Neural progenitor cell (in vitro differentiated cells): ENCODE measurements at regions not wholly inside any gene's neighbourhood (a gene's known extent, or its start where the extent isn't known, plus 50 kb on each side); places are given as distances from the start of the nearest gene placed in this dataset.

Source experiments
- DNase-seq: peaks from one replicate; pipeline ENCODE4 v3.0.0-alpha.2; 2016; ENCODE audit warnings: low spot score
- H2AFZ ChIP-seq: fragments of 200-600 bp; sonication (generic); replicated peaks from 2 replicates; pipeline ENCODE4 v1.6.1; 2016; ENCODE audit warnings: antibody characterized with exemption
- H3F3A ChIP-seq: fragments of 200-600 bp; sonication (generic); 2 replicates; pipeline ENCODE4 v1.6.1; 2016; ENCODE audit warnings: antibody characterized with exemption, low read depth
- H3K27ac ChIP-seq: fragments of 200-600 bp; sonication (generic); 2 replicates; pipeline ENCODE4 v1.5.1; 2016; ENCODE audit warnings: mild to moderate bottlenecking
- H3K27me3 ChIP-seq: fragments of 200-600 bp; sonication (generic); 2 replicates; pipeline ENCODE4 v1.6.1; 2016; ENCODE audit warnings: mild to moderate bottlenecking, moderate library complexity
- H3K36me3 ChIP-seq: fragments of 200-600 bp; sonication (generic); 2 replicates; pipeline ENCODE4 v1.5.1; 2016
- H3K4me1 ChIP-seq: fragments of 200-600 bp; sonication (generic); 2 replicates; pipeline ENCODE4 v1.6.1; 2016; ENCODE audit warnings: mixed run types
- H3K4me2 ChIP-seq: fragments of 200-600 bp; sonication (generic); 2 replicates; pipeline ENCODE4 v1.6.1; 2016
- H3K4me3 ChIP-seq: fragments of 200-600 bp; sonication (generic); 2 replicates; pipeline ENCODE4 v1.5.1; 2016
- H3K79me2 ChIP-seq: fragments of 200-600 bp; sonication (generic); 2 replicates; pipeline ENCODE4 v1.6.1; 2016; ENCODE audit warnings: low read depth
- H3K9ac ChIP-seq: fragments of 200-600 bp; sonication (generic); 2 replicates; pipeline ENCODE4 v1.6.1; 2016
- H3K9me3 ChIP-seq: fragments of 200-600 bp; sonication (generic); 2 replicates; pipeline ENCODE4 v1.5.1; 2016; ENCODE audit warnings: low read depth
- H4K20me1 ChIP-seq: fragments of 200-600 bp; sonication (generic); 2 replicates; pipeline ENCODE4 v1.6.1; 2016; ENCODE audit warnings: low read depth
- H3K27ac Mint-ChIP-seq: 3 replicates; pipeline ENCODE4 v1.8.0; 2021; ENCODE audit warnings: mixed read lengths
- H3K27me3 Mint-ChIP-seq: 2 replicates; pipeline ENCODE4 v1.8.0; 2022; ENCODE audit warnings: low read depth, mild to moderate bottlenecking, inconsistent platforms, moderate library complexity, mixed read lengths; ENCODE audit not compliant: insufficient read depth
- H3K36me3 Mint-ChIP-seq: 3 replicates; pipeline ENCODE4 v1.8.0; 2021; ENCODE audit warnings: mixed read lengths
- H3K4me1 Mint-ChIP-seq: 3 replicates; pipeline ENCODE4 v1.8.0; 2021; ENCODE audit warnings: mixed read lengths
- H3K4me3 Mint-ChIP-seq: 3 replicates; pipeline ENCODE4 v1.8.0; 2021; ENCODE audit warnings: mild to moderate bottlenecking, moderate library complexity, mixed read lengths
- H3K9me3 Mint-ChIP-seq: 3 replicates; pipeline ENCODE4 v1.8.0; 2020; ENCODE audit warnings: mixed read lengths
- CTCF ChIP-seq: fragments of 200-600 bp; sonication (generic); IDR thresholded peaks from 2 replicates; pipeline ENCODE4 v1.5.1; 2017; ENCODE audit warnings: antibody characterized with exemption, mild to moderate bottlenecking
- EZH2 ChIP-seq: fragments of 200-600 bp; sonication (generic); IDR thresholded peaks from 2 replicates; pipeline ENCODE4 v1.6.1; 2017; ENCODE audit warnings: antibody characterized with exemption, mild to moderate bottlenecking, moderate library complexity
- EZH2phosphoT487 ChIP-seq: fragments of 200-600 bp; sonication (generic); IDR thresholded peaks from 2 replicates; pipeline ENCODE4 v1.6.1; 2017; ENCODE audit warnings: antibody characterized with exemption

- H3K4me3 Mint-ChIP-seq = no peak overlapping the region
- Histone ChIP-seq H3K4me2 (no peak overlapping the region), H3K79me2 (no peaks in the 10 kb centered on the region), H3F3A (no peaks in the 10 kb centered on the region), H3K27me3 (no peaks in the 10 kb centered on the region), H3K4me3 (no peak overlapping the region), H3K9me3 (no peaks in the 10 kb centered on the region), H3K27ac (no peak overlapping the region), H3K36me3 (no peaks in the 10 kb centered on the region), H3K4me1 (no peaks in the 10 kb centered on the region), H4K20me1 (no peaks in the 10 kb centered on the region), H3K9ac (no peak overlapping the region), H2AFZ (no peak overlapping the region)
- peaks cover 11% of the 10 kb centered on the region for H3K9me3 Mint-ChIP-seq
- no peaks in the 10 kb centered on the region for H3K4me1 Mint-ChIP-seq
- no peak overlapping the region for H3K27ac Mint-ChIP-seq
- no peaks in the 10 kb centered on the region for H3K27me3 Mint-ChIP-seq
- H3K36me3 Mint-ChIP-seq = no peaks in the 10 kb centered on the region
- TF ChIP-seq EZH2 = no peak
- peak; percentile 67 for TF ChIP-seq CTCF
- no peak for TF ChIP-seq EZH2phosphoT487
- DNase-seq = peak; percentile 65
These were observed 597.2 kb upstream of the ANO3 start for GRCh38 chr11:25734591-25735211.

DNA sequence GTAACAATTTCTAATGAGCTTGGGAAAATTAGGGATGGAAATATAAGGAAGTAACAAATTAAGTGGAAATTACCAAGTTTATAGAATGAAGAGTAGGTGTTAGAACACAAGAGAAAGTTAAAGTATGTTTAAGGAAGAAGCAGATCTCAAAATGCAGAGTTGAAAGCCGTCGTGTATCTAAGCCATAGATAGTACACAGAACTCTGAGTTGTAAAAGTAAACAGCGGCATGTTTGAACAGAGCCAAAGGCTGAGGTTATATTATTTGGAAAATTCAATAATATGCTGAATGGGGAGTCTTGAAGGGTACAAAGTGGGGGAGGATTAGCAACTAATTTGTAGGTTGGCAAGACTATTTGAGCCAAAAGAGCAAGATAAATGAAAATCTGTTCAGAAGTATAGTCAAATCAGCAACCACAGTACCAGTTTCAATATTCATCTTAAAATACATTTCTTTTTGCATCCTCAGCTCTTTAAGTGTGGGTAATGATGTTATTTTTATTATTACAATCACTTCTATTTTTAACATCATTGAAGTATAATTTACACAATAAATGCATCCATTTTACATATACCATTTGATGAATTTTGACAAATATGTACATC, 594.8 kb upstream of the ANO3 start:
- no peak for TF ChIP-seq CTCF
- TF ChIP-seq EZH2 = no peak
- no peak for TF ChIP-seq EZH2phosphoT487
- DNase-seq = no peak
- H2AFZ ChIP-seq = no peak overlapping the region

DNA sequence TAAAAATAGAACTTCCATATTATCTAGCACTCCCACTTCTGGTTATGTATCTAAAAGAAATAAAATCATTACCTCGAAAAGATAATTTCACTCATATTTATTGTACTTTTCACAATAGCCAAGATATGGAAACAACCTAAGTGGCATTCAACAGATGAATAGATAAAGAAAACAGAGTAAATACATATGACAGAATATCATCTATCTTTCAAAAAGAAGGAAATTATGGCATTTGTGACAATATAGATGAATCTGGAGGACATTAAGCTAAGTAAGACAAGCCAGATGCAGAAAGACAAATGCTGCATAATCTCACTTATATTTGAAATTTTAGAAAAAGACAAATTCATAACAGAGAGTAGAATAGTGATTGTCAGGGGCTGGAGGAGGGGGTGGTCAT, 590.0 kb upstream of the ANO3 start:
- no peaks in the 10 kb centered on the region for H3K9me3 ChIP-seq
- no peak for DNase-seq
- H3K27me3 ChIP-seq = no peaks in the 10 kb centered on the region
- H3F3A ChIP-seq = no peaks in the 10 kb centered on the region
- no peaks in the 10 kb centered on the region for H3K79me2 ChIP-seq
- H3K4me3 ChIP-seq = no peak overlapping the region
- H3K4me2 ChIP-seq = no peak overlapping the region
- H3K4me1 ChIP-seq = no peaks in the 10 kb centered on the region
- Mint-ChIP-seq H3K27ac (no peak overlapping the region), H3K4me3 (no peak overlapping the region), H3K9me3 (no peaks in the 10 kb centered on the region), H3K36me3 (no peaks in the 10 kb centered on the region), H3K4me1 (no peaks in the 10 kb centered on the region), H3K27me3 (no peaks in the 10 kb centered on the region)
- no peak overlapping the region for H3K9ac ChIP-seq
- H2AFZ ChIP-seq = no peak overlapping the region
- no peak overlapping the region for H3K27ac ChIP-seq
- TF ChIP-seq EZH2phosphoT487 = no peak
- no peak for TF ChIP-seq EZH2
- no peak for TF ChIP-seq CTCF
- no peaks in the 10 kb centered on the region for H3K36me3 ChIP-seq
- no peaks in the 10 kb centered on the region for H4K20me1 ChIP-seq

More for the DNA sequence above, 594.8 kb upstream of the ANO3 start:
- no peak overlapping the region for H3K9ac ChIP-seq
- no peaks in the 10 kb centered on the region for H3K9me3 ChIP-seq
- H3K4me2 ChIP-seq = no peak overlapping the region
- no peaks in the 10 kb centered on the region for H3K4me1 Mint-ChIP-seq
- H3K27ac Mint-ChIP-seq = no peak overlapping the region
- H3K4me3 ChIP-seq = no peak overlapping the region
- H3K79me2 ChIP-seq = no peaks in the 10 kb centered on the region
- H3K36me3 Mint-ChIP-seq = no peaks in the 10 kb centered on the region
- no peak overlapping the region for H3K4me3 Mint-ChIP-seq
- no peaks in the 10 kb centered on the region for H3F3A ChIP-seq
- H3K9me3 Mint-ChIP-seq = peaks cover 6% of the 10 kb centered on the region
- no peaks in the 10 kb centered on the region for H3K4me1 ChIP-seq
- no peaks in the 10 kb centered on the region for H3K36me3 ChIP-seq
- no peak overlapping the region for H3K27ac ChIP-seq
- no peaks in the 10 kb centered on the region for H3K27me3 ChIP-seq
- no peaks in the 10 kb centered on the region for H3K27me3 Mint-ChIP-seq
- H4K20me1 ChIP-seq = no peaks in the 10 kb centered on the region
